ENCODE measurements at regions not wholly inside any gene's neighbourhood (a gene's known extent, or its start where the extent isn't known, plus 50 kb on each side); places are given as distances from the start of the nearest gene placed in this dataset.

DNA sequence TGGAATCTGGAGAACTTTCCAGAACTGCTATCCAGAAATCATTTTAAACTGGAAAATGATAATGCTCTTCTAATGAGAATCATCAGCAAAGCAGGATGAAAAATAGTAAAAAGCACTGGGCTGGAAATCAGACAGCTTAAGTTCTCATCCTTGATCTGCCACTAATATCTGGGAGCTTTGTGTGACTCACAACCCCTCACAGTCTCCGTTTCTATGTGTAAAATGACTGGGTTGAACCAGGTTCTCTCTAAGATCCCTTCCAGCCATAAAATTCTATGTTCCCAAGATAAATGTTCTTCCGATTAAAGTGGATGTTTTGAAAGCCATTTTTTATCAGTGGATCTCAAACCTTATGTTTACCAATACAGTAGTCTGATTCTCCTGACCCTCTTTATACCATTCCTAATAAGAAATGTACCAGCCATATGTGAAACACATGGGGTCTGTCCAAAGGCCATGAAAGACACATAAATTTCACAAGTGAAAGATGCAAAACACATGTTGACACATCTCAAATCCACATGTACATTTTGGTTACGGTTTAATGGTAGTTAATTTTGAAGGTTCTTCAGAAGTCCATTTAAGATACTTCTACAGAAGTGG lies 188.8 kb downstream of the EN1 start:
- no peak for FAIRE-seq

DNA sequence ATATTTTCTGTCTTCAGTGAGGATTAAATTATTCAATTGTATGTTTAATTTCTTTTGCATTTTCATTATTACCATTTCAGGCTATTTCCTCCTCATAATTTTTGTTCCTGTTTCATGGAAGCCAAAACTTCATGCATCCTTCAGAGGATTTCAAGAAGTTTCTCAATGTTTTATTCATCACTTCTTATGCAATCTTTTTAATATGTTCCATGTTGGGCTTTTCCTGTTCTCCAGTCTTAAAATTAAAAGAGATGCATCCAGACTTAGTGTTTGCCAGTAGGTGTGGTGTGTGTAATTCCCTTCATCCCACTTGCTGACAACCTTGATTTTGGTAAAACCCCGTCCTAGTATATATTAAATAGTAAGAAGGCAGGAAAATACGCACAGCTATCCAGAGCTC lies 190.0 kb downstream of the EN1 start:
- FAIRE-seq = no peak

DNA sequence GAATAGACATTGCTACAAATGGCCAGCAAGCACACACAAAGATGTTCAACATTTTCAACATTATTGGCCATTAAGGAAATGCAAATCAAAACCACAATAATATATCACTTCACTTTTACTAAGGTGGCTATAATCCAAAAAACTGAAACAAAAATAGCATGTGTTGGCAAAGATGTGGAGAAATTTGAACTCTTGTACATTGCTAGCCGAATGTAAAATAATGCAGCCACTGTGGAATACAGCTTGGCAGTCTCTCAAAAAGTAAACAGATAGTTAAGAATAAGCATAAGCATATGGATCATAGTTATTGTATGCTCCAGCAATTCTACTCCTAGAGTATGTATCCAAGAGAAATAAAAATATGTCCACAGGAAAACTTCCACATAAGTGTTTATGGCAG lies 192.5 kb downstream of the EN1 start:
- no peak for FAIRE-seq

DNA sequence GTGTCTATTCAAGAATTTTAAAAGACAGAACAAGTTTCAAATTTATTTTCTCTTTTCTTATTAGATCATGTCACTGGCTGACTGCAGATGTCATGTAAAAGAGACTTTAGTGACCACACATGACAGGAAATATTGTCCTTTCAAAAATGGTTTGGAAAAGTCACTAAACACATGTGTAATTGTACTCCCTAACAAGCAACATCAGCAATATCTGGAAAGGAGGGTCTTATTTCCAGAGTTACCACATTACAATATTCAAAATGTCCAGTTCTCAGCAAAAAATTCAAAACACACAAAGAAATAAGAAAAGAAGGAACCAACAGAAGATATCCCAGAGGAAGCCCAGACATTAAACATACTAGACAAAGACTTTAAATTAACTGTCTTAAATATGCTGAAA lies 197.1 kb downstream of the EN1 start:
- no peak for FAIRE-seq

DNA sequence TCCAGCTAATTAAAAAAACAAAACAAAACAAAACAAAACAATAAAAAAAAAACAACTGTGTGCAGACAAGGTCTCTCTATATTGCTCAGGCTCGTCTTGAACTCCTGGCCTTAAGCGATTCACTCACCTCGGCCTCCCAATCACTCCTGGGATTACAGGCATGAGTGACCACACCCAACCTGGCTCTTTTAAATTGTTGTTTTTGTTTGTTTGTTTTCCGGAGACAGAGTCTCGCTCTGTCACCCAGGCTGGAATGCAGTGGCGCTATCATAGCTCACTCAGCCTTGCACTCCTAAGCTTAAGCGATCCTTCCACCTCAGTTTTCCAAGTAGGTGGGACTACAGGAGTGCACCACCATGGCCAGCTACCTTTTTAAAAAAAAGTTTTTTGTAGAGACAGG lies 201.6 kb downstream of the EN1 start:
- FAIRE-seq = no peak

DNA sequence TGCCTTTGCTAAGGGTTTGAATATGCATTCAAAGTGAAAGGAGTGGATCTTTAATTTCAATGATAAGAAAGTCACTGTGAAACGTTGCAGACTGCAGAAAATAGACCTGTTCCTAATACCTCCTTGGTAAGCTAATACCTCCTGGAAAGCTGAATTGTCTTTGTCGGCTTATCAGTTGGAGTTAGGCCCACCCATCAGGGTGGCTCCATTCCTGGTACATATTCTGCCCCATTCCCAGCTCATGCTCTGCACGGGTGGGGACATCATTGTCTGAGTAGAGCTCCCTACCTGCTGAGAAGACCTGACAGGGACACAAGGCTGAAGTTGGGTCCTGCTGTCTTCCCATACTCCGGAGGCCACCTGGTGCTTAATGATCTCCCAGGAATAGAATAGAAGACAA lies 203.3 kb downstream of the EN1 start:
- FAIRE-seq = no peak

DNA sequence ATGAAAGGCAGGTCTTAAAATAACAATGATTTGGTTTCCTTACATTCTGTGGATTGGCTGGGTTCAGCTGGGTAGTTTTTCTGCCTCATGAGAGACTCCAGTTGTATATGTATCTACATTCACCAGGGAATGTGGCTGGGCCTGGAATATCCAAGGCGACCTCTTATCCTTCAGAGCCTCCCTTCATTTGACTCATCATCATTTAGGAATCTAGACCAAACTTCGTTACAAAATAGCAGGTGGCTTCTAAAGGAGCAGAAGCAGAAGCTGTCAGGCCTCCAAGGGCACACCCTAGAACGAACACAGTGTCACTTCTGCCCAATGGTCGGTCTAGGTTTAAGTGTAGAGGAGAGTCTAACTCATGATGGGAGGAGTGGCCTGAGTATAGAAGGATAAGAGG lies 204.2 kb downstream of the EN1 start:
- FAIRE-seq = no peak

DNA sequence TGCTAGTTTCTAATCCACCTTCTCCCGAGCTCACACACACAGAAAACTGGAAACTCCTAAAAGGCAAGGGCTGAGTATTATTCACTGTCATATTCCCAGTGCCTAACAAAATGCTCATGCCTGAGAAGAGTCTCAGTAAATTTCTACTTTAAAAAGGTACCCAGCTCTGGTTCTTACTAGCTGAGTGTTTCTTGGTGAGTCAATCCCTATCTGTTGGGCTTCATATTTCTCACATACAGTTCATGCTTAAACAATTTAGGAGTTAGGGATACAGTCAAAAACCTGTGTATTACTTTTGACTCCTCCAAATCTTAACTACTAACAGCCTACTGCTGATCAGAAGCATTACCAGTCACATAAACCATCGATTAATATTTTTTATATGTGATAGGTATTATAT lies 204.9 kb downstream of the EN1 start:
- FAIRE-seq = no peak

DNA sequence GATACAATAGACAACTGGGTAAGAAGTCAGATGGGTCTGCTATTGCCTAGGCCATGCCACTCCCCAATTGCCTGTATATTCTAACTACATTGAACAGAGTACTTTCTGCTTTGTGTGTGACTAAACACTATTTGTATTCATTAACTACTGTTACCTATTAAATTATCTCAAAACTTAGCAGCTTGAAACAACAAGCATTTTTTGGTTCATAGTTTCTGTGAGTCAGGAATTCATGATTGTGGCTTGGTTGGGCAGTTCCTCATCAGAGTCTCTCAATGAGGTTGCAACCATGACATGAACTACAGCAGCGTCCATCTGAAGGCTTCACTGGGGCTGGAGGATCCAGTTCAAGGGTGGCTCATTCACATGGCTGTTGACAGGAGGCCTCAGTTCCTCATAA lies 205.7 kb downstream of the EN1 start:
- FAIRE-seq = no peak

DNA sequence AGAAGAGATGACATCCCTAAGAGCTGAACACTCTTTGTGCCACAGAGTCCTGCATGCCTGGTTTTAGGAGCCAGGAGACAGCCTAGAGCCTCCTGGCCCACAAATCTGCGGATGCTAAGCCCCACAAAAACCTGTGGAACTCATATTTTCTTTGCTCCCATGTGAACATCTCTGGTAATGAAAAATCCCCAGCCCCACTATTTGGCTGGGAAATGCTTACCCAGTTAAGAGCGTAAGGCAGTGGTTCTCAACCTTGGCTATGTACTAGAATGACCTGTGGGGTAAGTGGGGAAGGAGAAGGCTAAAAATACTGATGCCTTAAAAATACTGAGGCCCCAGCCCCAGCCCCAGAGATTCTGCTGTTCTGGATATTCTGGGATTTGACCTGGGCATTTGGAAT lies 208.1 kb downstream of the EN1 start:
- FAIRE-seq = no peak

DNA sequence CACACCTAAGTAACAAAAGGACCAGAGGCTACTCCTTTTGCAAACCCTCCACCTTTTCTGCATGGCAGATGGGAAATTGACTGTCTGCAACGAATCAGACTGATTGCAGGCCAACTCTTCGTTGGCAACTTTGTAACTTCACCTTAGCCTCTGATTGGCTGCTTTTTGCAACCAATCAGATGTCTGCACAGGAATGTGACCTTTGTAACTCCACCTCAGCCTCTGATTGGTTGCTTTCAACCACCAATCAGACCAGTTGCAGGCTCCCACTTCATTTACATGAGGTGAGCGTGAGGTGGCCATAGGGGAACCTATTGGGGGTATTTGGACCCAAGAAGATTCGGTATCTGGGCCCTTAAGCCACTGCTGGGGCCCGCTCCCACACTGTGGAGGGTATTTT lies 209.0 kb downstream of the EN1 start:
- no peak for FAIRE-seq

DNA sequence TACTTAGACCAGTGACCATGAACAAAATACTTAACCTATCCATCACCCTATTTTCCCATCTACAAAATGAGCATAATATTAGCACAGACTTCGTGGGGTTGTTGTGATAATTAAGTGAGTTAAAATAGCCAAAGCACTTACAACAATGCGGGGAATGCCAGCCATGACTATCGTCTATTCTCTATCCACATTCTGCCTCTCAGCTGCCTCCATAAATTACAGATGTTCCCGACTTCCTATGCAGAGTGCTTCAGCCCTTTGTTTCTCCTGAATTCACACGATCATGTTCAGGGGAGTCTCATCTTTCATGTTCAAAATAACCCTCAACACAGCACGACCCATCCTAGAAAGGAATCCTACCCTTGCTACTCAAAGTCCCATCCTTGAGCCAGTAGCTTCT lies 211.6 kb downstream of the EN1 start:
- no peak for FAIRE-seq

DNA sequence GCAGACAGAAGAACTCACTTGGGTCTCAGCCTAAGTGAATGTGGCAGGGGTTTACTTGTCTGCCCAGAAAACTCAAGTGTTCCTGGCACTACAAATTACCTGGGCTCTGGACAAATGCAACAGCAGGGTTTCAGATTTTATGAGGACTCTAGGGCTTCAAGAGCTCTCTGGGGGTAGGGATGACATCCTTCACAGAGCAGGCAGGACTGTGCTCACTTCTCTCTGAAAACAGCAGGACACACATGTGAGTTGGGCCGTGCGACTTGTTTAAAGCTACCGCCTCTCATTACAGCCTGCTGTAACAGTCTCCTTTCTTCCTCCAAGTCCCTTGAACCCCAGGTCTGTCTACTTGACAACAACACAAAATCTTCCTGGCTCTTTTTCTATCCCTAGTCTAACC lies 212.6 kb downstream of the EN1 start:
- FAIRE-seq = no peak

DNA sequence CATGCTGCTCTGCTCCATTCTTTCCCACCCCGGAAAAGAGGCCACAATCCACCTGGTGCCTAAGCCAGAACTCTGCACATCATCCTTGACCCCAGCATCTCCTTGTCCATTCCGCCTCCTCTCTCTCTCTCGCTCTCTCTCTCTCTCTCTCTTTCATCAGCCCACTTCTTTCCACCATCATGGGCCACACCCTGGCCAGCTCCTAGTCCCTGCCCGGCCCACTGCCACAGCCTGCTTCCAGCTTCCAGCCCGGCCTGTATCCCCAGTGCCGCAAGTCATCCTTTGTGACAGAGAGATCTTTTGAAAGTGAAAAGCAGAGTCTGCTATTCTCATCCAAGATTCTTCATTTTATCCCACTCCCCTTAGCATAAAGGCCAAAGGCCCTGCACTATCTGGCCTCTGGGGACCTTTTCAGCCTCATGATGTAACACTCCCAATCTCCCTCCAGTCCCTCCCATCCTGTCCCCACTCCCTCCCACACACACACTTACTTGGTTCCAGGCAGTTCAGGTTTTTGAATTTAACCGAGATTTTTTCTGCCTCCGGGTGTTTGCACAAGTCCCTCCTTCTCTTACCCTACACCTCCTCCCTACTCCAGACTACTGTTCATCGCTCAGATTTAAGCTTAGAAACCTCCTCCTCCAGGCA lies 214.0 kb downstream of the EN1 start:
- FAIRE-seq = no peak

DNA sequence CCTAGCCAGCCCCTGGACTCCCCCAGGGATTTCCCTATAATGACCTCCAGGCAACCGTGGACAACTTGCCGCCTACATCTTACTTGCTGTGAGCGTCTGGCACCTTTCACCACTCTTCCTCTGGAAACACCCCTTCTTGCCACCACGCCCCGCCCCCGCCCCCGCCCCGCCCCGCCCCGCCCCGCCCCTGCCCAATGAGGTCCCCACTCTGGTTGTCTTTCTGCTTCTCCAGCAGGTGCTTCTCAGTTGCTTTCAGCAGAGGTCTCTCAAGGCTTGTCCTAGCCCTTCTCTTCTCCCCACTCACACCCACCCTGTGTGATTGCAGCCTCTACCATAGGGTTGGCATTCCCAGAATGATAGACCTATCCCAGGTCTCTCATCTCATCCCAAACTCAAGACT lies 214.5 kb downstream of the EN1 start:
- FAIRE-seq = no peak

DNA sequence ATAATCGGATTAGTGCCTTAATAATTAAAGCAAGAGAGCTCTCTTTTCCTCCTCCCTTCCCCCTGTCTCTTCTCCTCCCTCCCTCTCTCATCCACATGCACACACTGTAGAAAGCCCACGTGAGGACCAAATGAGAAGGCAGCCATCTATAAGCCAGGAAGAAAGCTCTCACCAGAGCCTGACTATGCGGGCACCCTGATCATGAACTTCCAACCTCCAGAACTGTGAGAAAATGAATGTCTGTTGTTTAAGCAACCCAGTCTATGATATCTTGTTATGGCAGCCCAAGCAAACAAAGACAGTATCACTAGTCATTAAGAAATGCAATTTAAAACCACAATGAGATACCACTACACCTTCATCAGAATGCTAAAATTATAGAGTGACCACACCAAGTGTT lies 220.3 kb downstream of the EN1 start:
- no peak for FAIRE-seq

DNA sequence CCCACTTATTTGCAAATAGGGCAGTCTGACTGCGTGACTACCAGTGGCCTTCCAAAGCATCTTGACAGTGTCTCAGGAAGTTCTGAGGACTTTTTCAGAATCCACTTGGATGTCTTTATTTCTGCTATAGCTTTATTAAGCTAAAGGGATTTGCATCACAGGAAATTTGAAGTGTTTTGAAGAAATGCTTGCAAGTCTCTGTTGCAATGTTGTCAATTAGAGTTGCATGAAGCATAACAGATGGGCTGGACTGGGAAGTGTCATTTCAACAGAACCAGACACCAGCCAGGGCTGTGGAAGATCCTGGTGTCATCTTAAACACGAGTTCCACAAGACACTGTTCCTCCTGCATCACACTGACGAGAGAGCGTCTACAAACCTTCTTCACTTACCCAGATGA lies 224.5 kb downstream of the EN1 start:
- no peak for FAIRE-seq

DNA sequence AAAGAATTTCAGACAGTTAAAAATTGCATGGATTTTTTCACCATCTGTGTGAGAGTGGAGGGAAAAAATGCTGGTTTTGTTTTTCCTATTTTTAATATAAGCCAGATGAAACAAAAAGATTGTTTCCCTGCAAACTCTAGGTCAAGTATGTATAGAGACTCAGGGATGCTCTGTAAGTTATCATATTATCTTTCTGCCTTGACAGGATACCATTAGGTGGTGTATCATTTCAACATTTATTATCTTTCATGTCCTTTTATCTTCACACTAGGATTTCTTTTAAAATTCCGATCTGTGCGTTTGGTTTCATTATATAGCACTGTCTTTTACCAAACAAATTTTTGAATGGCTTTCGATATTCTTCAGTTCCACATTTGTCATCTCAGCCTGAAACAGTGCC lies 225.3 kb downstream of the EN1 start:
- FAIRE-seq = no peak

DNA sequence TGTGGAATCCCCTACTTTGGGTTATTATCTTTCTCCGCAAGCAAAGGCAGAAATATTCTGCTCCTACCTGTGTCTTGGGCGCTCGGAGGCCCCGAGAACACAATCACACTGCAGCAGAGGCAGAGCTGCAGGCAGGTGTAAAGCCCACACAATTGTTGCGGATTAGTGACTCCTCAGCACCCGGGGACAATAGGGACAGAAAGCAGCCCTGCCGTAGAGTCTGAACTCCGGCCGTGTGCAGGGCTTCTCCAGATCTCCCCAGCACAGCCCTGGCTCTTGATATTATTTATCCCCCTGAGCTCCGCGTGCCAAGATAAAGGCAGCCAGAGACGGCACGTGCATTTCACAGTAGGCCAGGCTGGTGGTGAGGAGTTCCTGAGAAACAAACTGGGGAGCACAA lies 229.2 kb downstream of the EN1 start:
- FAIRE-seq = no peak

DNA sequence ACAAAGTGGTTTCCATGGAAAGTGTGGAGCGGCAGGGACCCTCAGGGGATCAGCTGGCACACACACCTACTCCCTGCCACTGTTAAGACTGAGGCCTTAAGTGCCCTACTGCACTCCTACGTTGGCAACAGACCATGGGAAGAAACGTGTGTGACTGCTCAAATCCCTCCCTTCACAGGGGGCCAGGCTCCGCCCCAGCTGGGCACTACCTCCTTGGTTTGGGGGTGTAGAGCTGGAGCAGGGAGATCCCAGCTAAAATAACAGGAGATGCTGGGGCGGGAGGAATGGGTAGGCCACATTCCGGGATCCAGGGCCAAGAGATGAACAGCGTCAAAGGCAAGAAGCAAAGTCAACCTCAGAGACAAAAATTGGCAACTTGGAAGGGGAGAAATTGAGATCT lies 231.0 kb downstream of the EN1 start:
- no peak for FAIRE-seq

DNA sequence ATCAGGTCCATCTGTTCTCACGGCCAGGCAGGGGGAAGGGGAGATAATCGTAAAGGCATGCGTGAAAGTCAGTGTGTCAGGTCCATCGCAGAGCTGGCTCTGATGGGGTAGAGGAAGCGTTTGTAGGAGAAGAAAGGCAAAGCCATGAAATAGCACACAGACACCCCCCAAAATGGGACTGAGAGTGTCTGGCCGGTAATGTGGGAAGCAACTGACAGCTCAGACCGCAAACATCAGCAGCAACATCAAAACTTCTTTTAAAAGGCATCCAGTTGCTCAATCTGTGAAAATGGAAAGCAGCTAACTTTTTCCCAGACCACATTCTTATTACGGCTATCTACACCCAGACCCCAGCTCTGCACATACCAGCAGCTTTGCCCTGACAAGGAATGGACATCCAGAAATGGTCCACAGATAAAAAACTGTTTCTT lies 232.6 kb downstream of the EN1 start:
- no peak for FAIRE-seq

DNA sequence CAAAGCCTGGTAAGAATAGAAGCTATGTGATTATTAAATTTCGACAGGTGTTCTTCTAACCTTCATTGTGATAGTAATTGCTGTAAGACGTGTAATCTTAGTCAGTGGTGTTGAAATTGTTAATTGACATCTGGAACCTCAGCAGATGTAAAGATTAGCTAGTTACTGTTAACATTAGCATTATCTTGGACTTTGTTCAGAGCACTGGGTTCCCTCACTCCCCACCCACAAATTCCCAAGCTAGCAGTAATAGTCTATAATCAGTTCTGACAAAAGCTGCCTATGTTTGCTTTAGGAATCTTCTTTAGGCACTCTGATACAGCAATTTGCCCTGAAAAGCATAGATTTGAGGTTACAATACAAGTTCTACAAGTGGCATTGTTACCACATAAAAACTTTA lies 233.7 kb downstream of the EN1 start:
- FAIRE-seq = no peak

DNA sequence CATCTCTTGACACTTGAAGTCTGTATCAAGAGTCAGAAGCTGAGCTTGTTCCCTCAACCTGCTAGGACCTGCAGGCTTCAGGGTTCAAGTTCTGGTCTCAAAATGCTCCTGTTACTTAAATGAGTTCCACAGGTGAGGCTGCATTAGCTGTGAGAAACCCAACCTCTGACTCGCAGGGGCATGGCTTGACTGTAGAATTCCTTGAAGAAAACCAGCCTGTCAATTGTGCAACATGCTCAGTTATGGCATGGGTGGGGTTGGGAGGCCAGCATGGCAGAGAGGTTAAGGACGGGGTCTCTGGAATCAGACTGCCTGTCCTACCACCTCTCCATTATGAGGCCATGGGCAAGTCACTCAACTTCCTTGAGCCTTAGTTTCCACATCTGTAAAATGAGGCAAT lies 235.8 kb downstream of the EN1 start:
- FAIRE-seq = no peak

DNA sequence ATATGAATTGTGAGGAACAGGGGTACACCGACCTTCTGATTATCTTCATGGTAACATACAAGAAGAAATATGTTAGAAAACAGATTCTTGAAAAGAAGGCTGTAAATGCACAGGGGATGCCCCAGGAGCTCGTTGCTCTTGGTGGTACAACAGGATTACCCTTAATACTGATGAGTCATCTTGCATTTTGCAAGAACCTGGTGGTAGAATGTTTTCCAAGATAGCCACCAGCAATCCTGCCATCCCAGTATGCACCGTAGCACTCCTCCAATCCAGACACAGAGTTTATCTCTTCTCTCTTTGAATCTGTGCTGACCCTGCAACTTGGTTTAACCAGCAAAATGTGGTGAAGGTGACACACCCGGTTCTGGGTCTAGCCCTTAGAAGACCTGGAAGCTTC lies 238.3 kb downstream of the EN1 start:
- no peak for FAIRE-seq

DNA sequence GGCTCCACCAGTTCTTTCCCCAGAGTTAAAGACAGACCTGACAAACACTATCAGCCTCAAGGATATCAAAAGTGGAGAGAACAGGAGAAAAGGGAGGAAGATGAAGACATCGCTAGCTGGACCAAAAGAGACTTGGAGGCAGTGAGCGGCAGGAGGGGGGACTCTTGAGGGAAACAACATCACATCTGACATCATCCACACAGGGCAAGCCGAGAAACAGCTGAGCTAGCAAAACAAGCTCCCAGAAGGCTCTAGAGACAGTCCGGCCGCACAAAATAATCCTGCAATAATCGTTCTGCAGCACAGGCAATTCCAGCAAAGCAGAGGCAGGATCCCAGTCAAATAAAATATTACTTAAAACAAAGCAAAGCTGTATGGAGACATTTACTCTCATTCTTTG lies 239.8 kb downstream of the EN1 start:
- no peak for FAIRE-seq

DNA sequence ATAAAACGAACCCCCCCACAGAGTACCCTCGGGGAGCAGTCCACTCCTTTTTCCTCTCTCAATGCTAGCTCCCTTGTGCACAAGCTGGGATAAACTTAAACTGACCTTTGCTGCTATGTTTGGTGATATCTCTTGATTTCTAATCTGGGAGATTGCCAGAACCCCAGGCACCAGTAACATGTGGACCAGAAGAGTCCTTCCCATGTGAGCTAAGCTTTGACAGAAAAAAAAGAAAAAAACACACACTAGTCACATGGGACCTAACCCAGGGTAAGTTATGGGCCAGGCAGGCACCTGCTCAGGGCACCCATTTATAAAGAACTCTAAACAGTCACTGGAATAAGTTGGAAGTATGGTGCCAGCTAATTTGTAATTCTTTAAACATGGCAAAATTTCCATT lies 242.6 kb downstream of the EN1 start:
- no peak for FAIRE-seq

Measured in islet of Langerhans (tissue), 1 donor.